Karpas-422 (cell line): ENCODE measurements at regions not wholly inside any gene's neighbourhood (a gene's known extent, or its start where the extent isn't known, plus 50 kb on each side); places are given as distances from the start of the nearest gene placed in this dataset.
A peak's percentile ranks its signal among the peaks of the same experiment; 100 is the strongest.

Source experiments
- DNase-seq: peaks from one replicate; pipeline ENCODE4 v3.0.0-alpha.2; 2015
- H2AFZ ChIP-seq: fragments of 200-600 bp; sonication (generic); 2 replicates; pipeline ENCODE4 v1.6.1; 2014; ENCODE audit warnings: antibody characterized with exemption, low read length, mixed read lengths
- H3K27ac ChIP-seq: fragments of 200-600 bp; sonication (generic); 2 replicates; pipeline ENCODE4 v1.5.1; 2014; ENCODE audit warnings: mild to moderate bottlenecking, low read length, moderate library complexity
- H3K27me3 ChIP-seq: fragments of 200-600 bp; sonication (generic); 2 replicates; pipeline ENCODE4 v1.6.1; 2014; ENCODE audit warnings: low read length, mixed read lengths
- H3K36me3 ChIP-seq: fragments of 200-600 bp; sonication (generic); 2 replicates; pipeline ENCODE4 v1.6.1; 2014; ENCODE audit warnings: low read length, mixed read lengths; ENCODE audit not compliant: insufficient read depth
- H3K4me1 ChIP-seq: fragments of 200-600 bp; sonication (generic); 2 replicates; pipeline ENCODE4 v1.6.1; 2014; ENCODE audit warnings: mild to moderate bottlenecking, low read length, mixed read lengths
- H3K4me2 ChIP-seq: fragments of 200-600 bp; sonication (generic); 2 replicates; pipeline ENCODE4 v1.6.1; 2014; ENCODE audit warnings: low read length, low read depth, mild to moderate bottlenecking; ENCODE audit not compliant: poor library complexity, severe bottlenecking
- H3K4me3 ChIP-seq: fragments of 200-600 bp; sonication (generic); 2 replicates; pipeline ENCODE4 v1.5.1; 2014; ENCODE audit warnings: mild to moderate bottlenecking, antibody characterized with exemption, low read length, mixed read lengths
- H3K79me2 ChIP-seq: fragments of 200-600 bp; sonication (generic); 2 replicates; pipeline ENCODE4 v1.6.1; 2014; ENCODE audit warnings: mild to moderate bottlenecking, low read length, mixed read lengths
- H3K9ac ChIP-seq: fragments of 200-600 bp; sonication (generic); 2 replicates; pipeline ENCODE4 v1.6.0; 2014; ENCODE audit warnings: low read length
- H3K9me2 ChIP-seq: fragments of 200-600 bp; sonication (generic), shearing (Covaris generic); replicated peaks from 2 replicates; pipeline ENCODE4 v1.6.0; 2014; ENCODE audit warnings: mild to moderate bottlenecking, low read length, moderate library complexity; ENCODE audit not compliant: insufficient read depth
- H3K9me3 ChIP-seq: fragments of 300-700, 200-600 bp; sonication (generic); 2 replicates; pipeline ENCODE4 v1.6.1; 2014; ENCODE audit warnings: low read length, mixed read lengths
- H4K20me1 ChIP-seq: fragments of 200-600 bp; sonication (generic); 2 replicates; pipeline ENCODE4 v1.6.1; 2014; ENCODE audit warnings: mild to moderate bottlenecking, antibody characterized with exemption, low read length, low read depth; ENCODE audit not compliant: insufficient read depth

- H3K4me1 ChIP-seq = no peaks in the 10 kb centered on the region
- no peaks in the 10 kb centered on the region for H3K36me3 ChIP-seq
- H2AFZ ChIP-seq = no peak overlapping the region
Measured at GRCh38 chr2:198660501-198660900, 797.2 kb downstream of the SATB2 start.

GRCh38 chr2:198659096-198659870 is 798.5 kb downstream of the SATB2 start:
- H3K79me2 ChIP-seq = no peaks in the 10 kb centered on the region
- no peak overlapping the region for H3K4me2 ChIP-seq
- H3K4me1 ChIP-seq = no peaks in the 10 kb centered on the region
- H3K9me3 ChIP-seq = no peaks in the 10 kb centered on the region
- no peak overlapping the region for H3K9ac ChIP-seq
- H3K36me3 ChIP-seq = no peaks in the 10 kb centered on the region
- H3K9me2 ChIP-seq = no peaks in the 10 kb centered on the region
- no peak overlapping the region for H3K27ac ChIP-seq
- no peak overlapping the region for H3K4me3 ChIP-seq
- no peak for DNase-seq
- H2AFZ ChIP-seq = no peak overlapping the region
- no peaks in the 10 kb centered on the region for H4K20me1 ChIP-seq
- no peaks in the 10 kb centered on the region for H3K27me3 ChIP-seq

More at GRCh38 chr2:198660501-198660900, 797.2 kb downstream of the SATB2 start:
- no peak overlapping the region for H3K27ac ChIP-seq
- no peak for DNase-seq
- no peak overlapping the region for H3K4me2 ChIP-seq
- H3K27me3 ChIP-seq = no peaks in the 10 kb centered on the region
- no peak overlapping the region for H3K9ac ChIP-seq
- H3K4me3 ChIP-seq = no peak overlapping the region
- H3K9me3 ChIP-seq = no peaks in the 10 kb centered on the region
- no peaks in the 10 kb centered on the region for H3K79me2 ChIP-seq
- H3K9me2 ChIP-seq = no peaks in the 10 kb centered on the region
- no peaks in the 10 kb centered on the region for H4K20me1 ChIP-seq

- H3K4me3 ChIP-seq = no peak overlapping the region
- H3K27ac ChIP-seq = no peak overlapping the region
- no peaks in the 10 kb centered on the region for H3K36me3 ChIP-seq
- H3K27me3 ChIP-seq = no peaks in the 10 kb centered on the region
- no peaks in the 10 kb centered on the region for H3K79me2 ChIP-seq
- H2AFZ ChIP-seq = no peak overlapping the region
- peak; percentile 69 for DNase-seq
- no peaks in the 10 kb centered on the region for H3K9me3 ChIP-seq
- H4K20me1 ChIP-seq = no peaks in the 10 kb centered on the region
- H3K9me2 ChIP-seq = no peaks in the 10 kb centered on the region
- no peaks in the 10 kb centered on the region for H3K4me1 ChIP-seq
- no peak overlapping the region for H3K9ac ChIP-seq
- H3K4me2 ChIP-seq = no peak overlapping the region
Measured at GRCh38 chr2:198657512-198658121, 800.1 kb downstream of the SATB2 start.

GRCh38 chr2:198656869-198657268 is 800.9 kb downstream of the SATB2 start:
- Histone ChIP-seq H3K9me2 (no peaks in the 10 kb centered on the region), H3K4me2 (no peak overlapping the region), H3K27ac (no peak overlapping the region), H4K20me1 (no peaks in the 10 kb centered on the region), H3K4me3 (no peak overlapping the region), H3K9ac (no peak overlapping the region), H2AFZ (no peak overlapping the region), H3K79me2 (no peaks in the 10 kb centered on the region), H3K27me3 (no peaks in the 10 kb centered on the region), H3K9me3 (no peaks in the 10 kb centered on the region), H3K4me1 (no peaks in the 10 kb centered on the region), H3K36me3 (no peaks in the 10 kb centered on the region)
- no peak for DNase-seq

GRCh38 chr2:198654646-198655045 is 803.1 kb downstream of the SATB2 start:
- no peak for DNase-seq
- H3K9me2 ChIP-seq = no peaks in the 10 kb centered on the region
- H3K27ac ChIP-seq = no peak overlapping the region
- no peaks in the 10 kb centered on the region for H3K9me3 ChIP-seq
- no peak overlapping the region for H3K4me3 ChIP-seq
- no peaks in the 10 kb centered on the region for H3K27me3 ChIP-seq
- H3K36me3 ChIP-seq = no peaks in the 10 kb centered on the region
- no peaks in the 10 kb centered on the region for H4K20me1 ChIP-seq
- H3K9ac ChIP-seq = no peak overlapping the region
- no peaks in the 10 kb centered on the region for H3K4me1 ChIP-seq
- H3K4me2 ChIP-seq = no peak overlapping the region
- no peak overlapping the region for H2AFZ ChIP-seq
- no peaks in the 10 kb centered on the region for H3K79me2 ChIP-seq

- Histone ChIP-seq H3K27me3 (no peaks in the 10 kb centered on the region), H3K79me2 (no peaks in the 10 kb centered on the region), H3K9ac (no peak overlapping the region), H3K9me2 (no peaks in the 10 kb centered on the region), H3K9me3 (no peaks in the 10 kb centered on the region), H2AFZ (no peak overlapping the region), H3K27ac (no peak overlapping the region), H3K4me2 (no peak overlapping the region), H4K20me1 (no peaks in the 10 kb centered on the region), H3K4me3 (no peak overlapping the region), H3K36me3 (no peaks in the 10 kb centered on the region), H3K4me1 (no peaks in the 10 kb centered on the region)
- no peak for DNase-seq
Measured at GRCh38 chr2:198653311-198653710, 804.4 kb downstream of the SATB2 start.

GRCh38 chr2:198652461-198652860 is 805.3 kb downstream of the SATB2 start:
- Histone ChIP-seq H3K27me3 (no peaks in the 10 kb centered on the region), H3K4me1 (no peaks in the 10 kb centered on the region), H2AFZ (no peak overlapping the region), H3K79me2 (no peaks in the 10 kb centered on the region), H3K27ac (no peak overlapping the region), H3K9me3 (no peaks in the 10 kb centered on the region), H3K4me2 (no peak overlapping the region), H3K36me3 (no peaks in the 10 kb centered on the region), H4K20me1 (no peaks in the 10 kb centered on the region), H3K9ac (no peak overlapping the region), H3K9me2 (no peaks in the 10 kb centered on the region), H3K4me3 (no peak overlapping the region)
- no peak for DNase-seq

GRCh38 chr2:198645816-198646215 is 811.9 kb downstream of the SATB2 start:
- H3K4me2 ChIP-seq = no peak overlapping the region

More at GRCh38 chr2:198645816-198646215, 811.9 kb downstream of the SATB2 start:
- H3K36me3 ChIP-seq = no peaks in the 10 kb centered on the region
- no peaks in the 10 kb centered on the region for H3K9me3 ChIP-seq
- H3K4me3 ChIP-seq = no peak overlapping the region
- no peaks in the 10 kb centered on the region for H3K27me3 ChIP-seq
- H3K79me2 ChIP-seq = no peaks in the 10 kb centered on the region
- no peak overlapping the region for H3K27ac ChIP-seq
- H4K20me1 ChIP-seq = no peaks in the 10 kb centered on the region
- no peaks in the 10 kb centered on the region for H3K4me1 ChIP-seq
- H3K9ac ChIP-seq = no peak overlapping the region
- H3K9me2 ChIP-seq = no peaks in the 10 kb centered on the region
- no peak overlapping the region for H2AFZ ChIP-seq
- DNase-seq = no peak
